CD4-positive, alpha-beta T cell treated with Interleukin-1 beta for 1 hour (primary cell): ENCODE measurements at regions not wholly inside any gene's neighbourhood (a gene's known extent, or its start where the extent isn't known, plus 50 kb on each side); places are given as distances from the start of the nearest gene placed in this dataset.
"Not testable (repeated sequence)": the region's sequence is repeated elsewhere in the genome, so short reads cannot be mapped to it uniquely, and the experiment has no call there.

Experiments
- DNase-seq, 2 donors: peaks; one replicate each; pipeline ENCODE4 v3.0.0-alpha.2; 2020 to 2022

- no peak for DNase-seq
Observed at GRCh38 chr1:182003953-182004586, 57.4 kb downstream of the ZNF648 start.

GRCh38 chr1:182003025-182003725, 58.3 kb downstream of the ZNF648 start:
- no peak for DNase-seq

- no peak for DNase-seq
Observed at GRCh38 chr1:182002570-182002969, 58.9 kb downstream of the ZNF648 start.

DNA sequence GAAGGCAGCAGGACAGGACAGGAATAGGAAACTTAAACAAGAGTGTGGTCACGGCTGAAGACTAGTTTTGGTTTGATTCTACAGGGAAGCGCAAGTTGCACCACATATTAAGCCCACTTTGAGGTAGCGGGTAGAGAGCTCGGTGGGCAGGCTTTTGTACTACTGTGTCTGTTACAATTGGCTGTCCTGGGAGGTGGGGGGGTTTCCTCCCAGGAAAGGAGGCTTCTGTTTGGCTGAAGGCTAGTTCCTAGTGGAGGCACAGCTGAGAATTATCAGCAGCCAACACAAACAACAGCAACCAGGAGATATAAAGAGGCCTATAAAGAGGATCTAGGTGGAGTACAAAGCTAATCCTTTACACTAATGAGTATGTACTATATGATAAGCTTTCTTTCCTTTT, 62.7 kb downstream of the ZNF648 start:
- DNase-seq = no peak

DNA sequence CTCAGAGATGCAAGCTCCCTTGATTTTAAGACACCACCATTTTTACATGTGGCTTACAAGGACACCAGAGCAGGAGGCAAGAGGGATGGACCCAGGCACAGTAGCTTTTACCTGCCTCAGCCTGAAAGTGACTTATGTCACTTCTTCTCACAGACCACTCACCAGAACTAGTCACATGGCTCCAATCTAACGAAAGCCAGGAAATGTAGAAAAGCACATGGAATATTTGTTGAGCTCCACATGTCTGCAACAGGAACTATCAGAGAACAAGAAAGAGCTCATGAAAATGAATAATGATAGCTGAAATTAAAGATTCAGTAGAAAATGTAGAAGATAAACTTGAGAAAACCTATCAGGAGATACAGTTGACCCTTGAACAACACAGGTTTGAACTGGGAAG, 69.4 kb downstream of the ZNF648 start:
- DNase-seq = no peak

DNA sequence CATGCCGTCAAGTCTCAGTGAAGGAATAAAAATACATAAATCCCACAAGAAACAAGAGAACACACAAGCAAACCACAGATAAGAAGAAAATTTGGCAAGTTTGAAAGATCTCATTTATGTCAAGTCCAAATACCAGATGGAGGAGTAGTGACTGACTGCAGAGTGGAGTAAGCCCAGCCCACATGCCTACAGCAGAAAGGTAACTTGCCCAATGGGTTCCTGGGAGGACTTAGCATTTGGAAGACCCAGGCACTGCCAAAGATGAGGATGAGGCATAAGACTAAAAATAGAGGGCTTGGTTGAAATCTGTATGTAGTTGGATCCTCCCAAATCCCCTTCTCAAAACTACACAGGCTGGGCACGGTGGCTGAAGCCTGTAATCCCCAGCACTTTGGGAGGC, 70.8 kb downstream of the ZNF648 start:
- DNase-seq = no peak

- DNase-seq = no peak
Observed at GRCh38 chr1:181989261-181989920, 72.1 kb downstream of the ZNF648 start.

GRCh38 chr1:181987996-181988395, 73.5 kb downstream of the ZNF648 start:
- no peak for DNase-seq

DNA sequence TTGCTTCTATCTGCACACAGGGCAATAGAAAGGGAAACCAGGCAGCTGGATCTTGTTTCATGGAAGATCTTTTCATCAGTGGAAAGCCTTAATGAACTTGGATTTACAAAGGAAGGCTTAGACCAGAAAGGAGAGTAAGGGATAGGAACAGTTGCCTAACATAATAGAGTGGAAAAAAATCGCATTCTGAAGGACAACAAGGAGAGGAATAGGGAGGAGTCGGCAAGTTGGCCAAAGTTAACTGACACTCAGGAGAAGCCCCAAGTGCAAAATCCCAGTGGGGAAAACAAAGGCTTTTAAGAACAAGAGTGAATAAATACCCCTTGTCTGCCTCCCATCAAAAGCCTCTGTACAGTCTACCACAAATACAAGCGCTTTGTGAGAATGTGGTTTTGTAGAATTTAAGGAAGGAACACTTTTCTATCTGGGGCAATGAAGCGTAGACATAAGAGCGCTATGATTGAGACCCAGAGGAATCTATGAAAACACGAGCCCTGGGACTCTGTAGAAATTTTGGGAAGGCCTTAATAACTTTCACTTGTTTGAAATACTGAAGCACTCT, 74.1 kb downstream of the ZNF648 start:
- no peak for DNase-seq

- DNase-seq = no peak
Observed at GRCh38 chr1:181986907-181987305, 74.6 kb downstream of the ZNF648 start.

DNA sequence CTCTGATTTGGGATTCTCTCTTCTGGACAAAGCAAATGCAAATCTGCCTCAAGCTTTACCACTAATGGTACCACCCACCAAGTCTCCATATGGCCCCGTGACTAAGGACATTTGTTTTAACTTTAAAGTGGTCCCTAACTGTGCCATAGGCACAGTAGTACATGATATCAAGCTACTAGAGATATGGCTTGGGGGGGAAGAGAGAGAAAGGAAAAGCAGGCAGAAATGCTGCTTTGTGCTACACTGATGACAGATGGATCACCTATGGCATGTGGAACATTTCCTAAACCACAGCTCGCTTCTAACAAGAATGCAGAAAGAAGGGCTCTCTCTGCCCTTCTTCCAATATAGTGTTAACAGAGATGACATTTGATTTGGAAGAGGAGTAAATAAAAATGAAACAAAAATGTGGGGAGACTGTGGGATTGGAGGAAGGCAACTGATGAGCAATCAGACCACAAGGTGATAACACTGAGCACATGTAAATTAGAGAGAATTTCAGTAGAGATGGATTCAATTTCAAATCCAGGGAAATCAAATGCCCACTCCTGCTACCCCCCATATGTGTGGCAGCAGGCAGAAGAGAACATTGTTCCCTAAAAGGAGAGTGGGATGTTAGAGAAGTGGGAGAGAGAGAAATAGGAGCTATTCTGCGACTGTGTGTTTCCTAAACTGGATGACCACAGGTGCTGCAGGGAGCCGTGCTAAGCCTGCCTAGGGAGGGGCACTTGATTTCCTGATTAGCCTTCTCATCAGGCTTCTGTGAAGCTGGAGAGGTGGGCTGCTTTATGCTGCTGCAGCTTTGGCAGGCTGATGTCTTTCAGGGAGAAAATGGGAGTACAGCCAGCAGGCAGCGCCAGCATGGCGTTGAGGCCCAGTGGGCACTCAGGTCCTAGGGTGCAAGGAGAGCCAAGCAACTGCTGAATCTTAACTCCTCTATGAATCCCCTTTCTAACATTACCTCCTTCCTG, 75.3 kb downstream of the ZNF648 start:
- no peak for DNase-seq

DNA sequence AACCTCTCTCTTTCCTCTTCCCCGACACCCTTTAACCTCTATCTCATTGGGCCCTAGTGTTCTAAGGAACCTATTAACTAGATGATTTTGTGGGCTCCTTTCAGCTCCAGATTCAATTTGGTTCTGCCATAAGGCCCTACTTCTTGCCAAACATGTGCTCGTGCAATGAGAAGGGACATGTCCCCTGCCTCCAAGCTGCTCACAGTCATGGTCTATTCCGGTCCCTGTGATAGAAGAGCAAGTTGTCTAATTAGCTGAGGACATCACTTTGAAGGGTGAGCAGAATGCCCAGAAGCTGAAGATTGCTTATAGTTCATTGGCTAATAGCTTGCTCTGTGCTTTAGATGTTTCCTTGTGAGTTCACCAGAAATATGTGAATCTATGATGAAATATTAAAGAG, 76.2 kb downstream of the ZNF648 start:
- DNase-seq = no peak

- no peak for DNase-seq
Observed at GRCh38 chr1:181984006-181984405, 77.5 kb downstream of the ZNF648 start.

GRCh38 chr1:181981821-181982220, 79.7 kb downstream of the ZNF648 start:
- DNase-seq = no peak

- DNase-seq = no peak
Observed at GRCh38 chr1:181972256-181972655, 89.3 kb downstream of the ZNF648 start.

DNA sequence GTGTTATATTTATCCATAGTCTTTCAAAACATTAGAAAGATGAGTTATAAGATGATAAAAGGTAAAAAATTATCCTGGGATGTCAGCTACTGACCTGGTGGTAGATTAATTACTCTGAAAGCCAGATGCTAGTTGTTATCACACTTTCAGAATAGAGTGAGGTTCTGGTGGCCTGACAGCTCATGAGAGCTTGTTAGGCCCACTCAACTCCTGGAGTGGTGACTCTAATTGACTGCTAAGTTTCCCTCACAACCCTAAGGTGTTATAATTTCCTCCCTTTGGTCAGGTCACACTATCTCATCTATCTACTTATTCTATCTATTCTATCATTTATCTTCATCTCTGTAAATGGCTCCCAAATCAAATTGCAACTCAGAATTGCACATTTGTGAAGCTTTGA, 90.1 kb downstream of the ZNF648 start:
- DNase-seq = no peak

DNA sequence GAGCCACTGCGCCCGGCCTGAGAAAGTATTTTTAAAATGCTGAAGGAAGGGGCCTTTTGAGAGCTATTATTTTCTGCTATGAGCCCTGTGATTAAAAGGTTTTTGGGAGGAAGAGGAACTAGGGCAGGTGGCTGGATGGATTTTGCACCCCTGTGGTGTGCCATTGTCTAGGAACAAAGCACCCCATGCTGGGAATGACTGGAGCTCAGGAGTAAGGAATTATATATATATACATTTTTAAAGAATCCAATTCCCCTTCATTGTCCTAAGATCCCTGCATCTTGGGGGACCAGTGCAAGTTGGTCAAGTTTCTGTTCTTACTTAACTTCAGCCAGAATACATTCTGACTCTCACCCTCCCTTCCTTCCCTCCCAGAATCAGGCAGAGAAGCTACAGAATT, 91.6 kb downstream of the ZNF648 start:
- DNase-seq = no peak

- not testable (repeated sequence) for DNase-seq
Observed at GRCh38 chr1:181954696-181955095, 106.8 kb downstream of the ZNF648 start.

GRCh38 chr1:181954178-181954577, 107.3 kb downstream of the ZNF648 start:
- DNase-seq = not testable (repeated sequence)

DNA sequence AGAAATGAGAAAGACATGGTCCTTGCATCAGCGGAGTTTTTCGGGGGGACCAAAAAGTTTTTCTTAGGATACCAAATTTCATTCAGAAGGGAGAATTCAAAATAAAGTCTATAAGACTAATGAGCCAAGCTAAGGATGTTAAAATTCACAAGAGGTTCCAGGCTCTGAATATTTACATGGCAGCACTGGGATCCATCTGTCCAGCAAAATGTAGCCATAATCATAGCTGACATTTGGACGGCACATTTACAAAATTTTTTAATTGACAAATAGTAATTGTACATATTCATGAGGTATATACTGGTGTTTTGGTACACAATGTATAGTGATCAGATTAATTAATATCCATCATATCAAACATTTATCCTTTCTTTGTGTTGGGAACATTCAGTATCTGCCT, 107.9 kb downstream of the ZNF648 start:
- DNase-seq = no peak

GRCh38 chr1:181951213-181951612, 110.3 kb downstream of the ZNF648 start:
- DNase-seq = no peak

- DNase-seq = no peak
Observed at GRCh38 chr1:181949500-181949899, 112.0 kb downstream of the ZNF648 start.

DNA sequence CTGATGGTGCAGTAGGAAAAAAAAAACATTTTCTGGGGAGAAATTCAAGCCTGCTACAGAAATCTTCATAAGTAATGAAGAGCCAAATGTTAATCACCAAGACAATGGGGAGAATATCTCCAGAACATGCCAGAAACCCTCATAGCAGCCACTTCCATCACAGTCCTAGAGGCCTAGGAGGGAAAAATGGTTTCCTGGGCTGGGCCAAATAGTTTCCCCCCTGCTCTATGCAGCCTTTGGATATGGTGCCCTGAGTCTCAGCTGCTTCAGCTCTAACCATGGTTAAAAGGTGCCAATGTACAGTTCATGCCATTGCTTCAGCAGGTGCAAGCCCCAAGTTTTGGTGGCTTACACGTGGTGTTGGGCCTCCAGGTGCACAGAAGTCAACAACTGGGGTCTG, 113.1 kb downstream of the ZNF648 start:
- no peak for DNase-seq
